M059J (cell line): ENCODE measurements at regions not wholly inside any gene's neighbourhood (a gene's known extent, or its start where the extent isn't known, plus 50 kb on each side); places are given as distances from the start of the nearest gene placed in this dataset.

Experiments
- DNase-seq: peaks from one replicate; pipeline ENCODE4 v3.0.0-alpha.2; 2012; ENCODE audit warnings: low read depth

GRCh38 chr12:44961887-44962286 lies 85.8 kb upstream of the NELL2 start:
- DNase-seq, result no peak

DNA sequence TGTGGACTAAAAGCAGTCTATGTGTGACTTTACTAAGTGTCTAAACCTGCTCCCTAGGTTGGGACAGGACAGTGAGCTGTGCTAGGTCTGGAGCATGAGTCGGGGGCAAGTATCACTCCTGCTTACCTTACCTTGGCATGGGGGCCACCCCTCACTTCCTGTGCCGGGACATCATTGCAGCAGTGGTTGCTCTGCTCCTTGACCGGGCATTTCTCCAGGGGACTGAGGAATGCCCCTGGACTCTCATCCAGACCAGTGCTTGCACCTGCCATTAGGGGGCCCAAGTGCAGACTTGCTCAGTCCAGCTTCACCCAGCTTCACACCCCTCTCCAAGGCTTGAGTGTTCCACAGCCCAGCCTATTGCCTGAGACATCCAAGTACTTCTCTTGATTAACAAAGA lies 84.7 kb upstream of the NELL2 start:
- DNase-seq, result no peak

DNA sequence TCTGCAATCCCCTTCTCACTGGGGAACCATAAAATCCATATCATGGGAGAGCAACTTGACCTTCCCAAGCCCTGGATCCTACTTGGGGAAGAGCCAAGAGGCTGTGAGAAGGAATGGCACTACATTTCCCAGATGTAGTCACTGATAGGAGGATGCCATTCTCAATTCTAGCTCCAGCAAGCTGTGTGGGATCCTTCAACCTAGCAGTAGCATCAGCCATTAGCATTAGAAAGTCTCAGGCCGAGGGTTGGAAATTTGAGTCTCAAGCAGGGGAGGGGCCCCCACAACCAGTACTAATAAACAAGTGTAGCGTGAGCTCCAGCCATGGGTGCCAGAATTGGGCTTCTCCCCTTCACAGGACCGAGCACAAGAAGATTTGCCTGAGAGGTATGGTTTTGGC lies 84.3 kb upstream of the NELL2 start:
- DNase-seq, result no peak

- DNase-seq, result no peak
Observed at GRCh38 chr12:44947163-44947562, 71.0 kb upstream of the NELL2 start.

DNA sequence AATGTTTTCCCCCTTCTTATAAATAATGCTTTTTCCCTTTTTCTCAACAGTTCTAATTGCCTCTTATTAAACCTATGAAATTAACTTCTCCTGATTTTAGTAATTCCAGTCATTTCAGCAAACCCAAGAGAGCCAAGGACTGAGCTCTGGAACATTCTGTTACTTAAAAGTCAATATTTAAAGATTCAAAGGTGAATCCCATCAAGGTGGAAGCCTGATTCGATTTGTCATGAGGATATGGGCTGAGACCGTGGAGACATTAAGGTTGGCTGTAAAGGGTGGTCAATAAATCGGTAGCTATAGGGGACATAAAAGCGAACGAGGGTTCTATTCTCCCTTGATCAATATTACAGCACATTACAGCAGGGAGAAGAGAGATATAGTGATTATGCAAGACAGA lies 66.6 kb upstream of the NELL2 start:
- DNase-seq, result no peak

DNA sequence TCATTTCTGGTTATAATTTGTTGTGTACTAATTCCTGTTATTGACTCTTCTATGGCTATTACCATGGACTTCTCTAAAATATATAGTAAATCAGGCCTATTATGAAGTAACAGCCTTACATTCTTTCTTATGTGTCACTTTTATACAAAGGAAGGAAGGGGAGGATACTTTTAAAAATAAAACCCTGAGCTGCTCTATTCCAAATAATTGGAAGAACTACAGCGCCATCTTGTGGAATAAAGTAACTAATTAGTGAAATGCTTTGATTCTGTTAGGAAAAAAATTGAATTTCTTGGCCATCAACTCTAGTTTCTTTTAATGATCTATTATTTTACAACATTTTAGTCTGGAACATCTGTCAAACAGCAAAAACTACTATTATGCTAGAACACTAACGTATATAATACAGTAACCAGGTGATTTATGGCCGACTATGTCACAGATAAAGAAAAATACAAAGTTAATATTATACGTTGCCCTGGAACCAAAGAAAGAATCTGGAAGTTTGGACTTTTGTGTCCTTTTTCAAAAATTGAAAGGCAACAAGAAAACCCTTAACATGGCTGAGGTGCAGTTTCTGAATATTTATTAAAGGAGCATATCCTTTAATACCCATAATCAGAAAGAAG lies 55.0 kb upstream of the NELL2 start:
- DNase-seq, result peak; percentile 59

DNA sequence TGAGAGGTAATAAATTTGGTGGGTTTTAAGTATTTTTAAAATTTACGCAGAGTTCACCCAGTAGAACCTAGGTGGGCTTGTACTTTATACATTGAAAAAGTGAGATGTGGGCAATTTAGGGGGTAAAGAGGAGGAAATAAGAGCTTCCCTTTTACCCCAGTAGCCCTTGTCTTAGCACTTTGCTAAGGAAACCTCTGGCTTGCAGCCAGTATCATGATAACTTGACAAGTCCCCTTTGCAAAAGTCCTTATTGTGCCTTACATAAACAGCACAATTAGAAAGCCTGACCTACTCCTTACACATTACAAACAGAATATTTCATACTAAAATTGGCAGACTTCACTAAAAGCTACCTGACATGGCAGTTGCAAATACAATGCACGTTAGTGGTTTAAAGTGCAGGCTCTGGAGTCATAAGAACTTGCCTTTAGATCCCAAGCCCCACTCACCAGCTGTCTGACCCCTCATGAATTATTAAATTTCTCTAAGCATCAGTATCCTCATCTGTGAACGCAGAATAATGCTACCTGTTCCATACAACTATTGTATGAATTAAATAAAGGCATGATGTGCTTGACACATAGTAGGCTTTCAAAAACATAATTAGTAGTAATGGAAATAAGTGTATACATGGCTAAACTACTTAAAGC lies 53.2 kb upstream of the NELL2 start:
- DNase-seq, result no peak
